Fibroblast of villous mesenchyme (primary cell): ENCODE measurements at regions not wholly inside any gene's neighbourhood (a gene's known extent, or its start where the extent isn't known, plus 50 kb on each side); places are given as distances from the start of the nearest gene placed in this dataset.
"Not testable (repeated sequence)": the region's sequence is repeated elsewhere in the genome, so short reads cannot be mapped to it uniquely, and the experiment has no call there.

Experiments
- DNase-seq: peaks from one replicate; pipeline ENCODE4 v3.0.0-alpha.2; 2010; ENCODE audit warnings: low read depth
- H3K4me3 ChIP-seq: 2 replicates; pipeline ENCODE4 v1.5.1; 2011; ENCODE audit warnings: low read depth, mild to moderate bottlenecking, low read length
- small RNA-seq: library from RNA; depleted of rRNA; stranded (forward); fragments of <200 nt; gene quantifications from one replicate; pipeline ENCODE3, GENCODE V24; 2012
- TF ChIP-seq, protein P1 (sequence below): IDR thresholded peaks from 2 replicates; pipeline ENCODE4 v1.5.1; 2012; ENCODE audit warnings: low read depth, mild to moderate bottlenecking, low read length; ENCODE audit not compliant: insufficient read depth

GRCh38 chr1:144516172-144516571 lies 54.7 kb upstream of the NBPF15 start:
- H3K4me3 ChIP-seq, DNase-seq: not testable (repeated sequence)

GRCh38 chr1:144516906-144517305 lies 55.4 kb upstream of the NBPF15 start:
- H3K4me3 ChIP-seq, DNase-seq: not testable (repeated sequence)

DNA sequence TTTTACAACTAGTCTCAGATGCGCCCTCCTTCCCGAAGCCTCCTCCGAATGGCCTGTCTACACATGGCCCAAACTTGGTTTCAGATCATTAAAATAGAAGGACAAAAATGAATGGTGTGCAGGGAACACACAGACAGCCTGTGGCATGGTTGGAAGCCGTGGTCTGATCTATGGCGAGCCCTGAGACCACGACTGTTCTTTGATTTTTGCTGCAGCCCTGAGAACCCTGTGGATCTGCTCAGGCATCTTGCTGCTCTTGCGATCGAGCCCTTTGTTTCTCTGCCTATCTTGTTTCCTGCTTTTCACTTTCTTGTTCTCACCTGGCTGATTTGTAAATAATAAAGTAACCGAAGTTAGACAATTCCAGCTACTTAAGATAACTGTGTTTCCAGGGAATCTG lies 57.0 kb upstream of the NBPF15 start:
- not testable (repeated sequence) for H3K4me3 ChIP-seq, DNase-seq

DNA sequence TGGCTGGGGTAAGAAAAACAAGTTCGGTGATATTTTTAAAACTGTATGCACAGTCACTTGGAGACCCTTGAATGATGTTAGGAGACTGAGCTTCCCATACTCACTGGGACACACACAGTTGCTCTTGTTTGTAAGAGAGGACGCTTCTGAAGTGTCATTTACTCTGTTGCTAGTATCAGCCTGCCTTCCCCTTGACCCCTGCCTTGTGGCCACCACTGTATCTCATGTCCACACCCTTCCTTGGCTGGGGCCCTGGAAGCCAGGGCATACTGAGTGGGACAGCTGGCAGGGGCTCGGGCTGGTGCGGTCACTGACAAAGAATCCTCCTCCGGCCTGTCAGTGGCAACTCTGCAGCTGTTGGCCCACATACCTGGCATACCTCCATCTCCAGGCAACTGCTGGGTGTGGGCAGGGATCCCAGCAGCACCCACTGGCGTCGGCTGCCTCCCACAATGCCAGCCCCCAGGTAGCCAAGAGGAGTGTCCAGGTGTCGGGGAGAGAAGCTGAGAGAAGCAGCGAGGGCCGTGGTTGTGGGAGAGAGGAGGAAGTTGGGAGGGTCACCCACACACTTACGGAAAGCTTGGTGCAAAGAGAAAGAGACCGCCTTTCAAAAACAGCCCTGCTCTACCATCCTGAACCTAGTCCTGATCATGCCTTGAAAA lies 58.2 kb upstream of the NBPF15 start:
- not testable (repeated sequence) for DNase-seq, H3K4me3 ChIP-seq

- DNase-seq = peak; percentile 25
- not testable (repeated sequence) for H3K4me3 ChIP-seq
Measured at GRCh38 chr1:144523661-144524407, 62.4 kb upstream of the NBPF15 start.

DNA sequence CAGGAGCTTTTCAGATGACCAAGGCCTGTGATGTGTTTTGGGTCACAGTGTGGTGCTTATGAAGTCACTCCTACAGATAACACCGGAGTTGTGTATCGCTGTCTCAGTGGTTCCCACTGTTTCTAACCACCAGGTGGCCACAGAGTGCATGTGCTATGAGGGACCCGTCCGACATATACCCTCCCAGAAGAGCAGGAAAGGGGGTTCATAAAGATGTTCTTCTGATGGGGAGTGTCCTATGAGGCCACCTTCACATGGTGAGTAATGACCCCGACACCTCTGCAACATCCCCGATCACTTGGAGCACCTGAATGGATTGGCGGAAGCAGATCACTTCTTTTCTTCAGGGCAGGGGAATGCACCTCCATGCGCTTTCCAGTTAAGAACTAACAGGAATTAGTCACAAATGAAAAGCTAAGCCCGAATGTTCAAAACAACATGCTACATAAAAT lies 60.5 kb upstream of the PPIAL4F start:
- not testable (repeated sequence) for DNase-seq, H3K4me3 ChIP-seq
- TF ChIP-seq, protein P1, sequence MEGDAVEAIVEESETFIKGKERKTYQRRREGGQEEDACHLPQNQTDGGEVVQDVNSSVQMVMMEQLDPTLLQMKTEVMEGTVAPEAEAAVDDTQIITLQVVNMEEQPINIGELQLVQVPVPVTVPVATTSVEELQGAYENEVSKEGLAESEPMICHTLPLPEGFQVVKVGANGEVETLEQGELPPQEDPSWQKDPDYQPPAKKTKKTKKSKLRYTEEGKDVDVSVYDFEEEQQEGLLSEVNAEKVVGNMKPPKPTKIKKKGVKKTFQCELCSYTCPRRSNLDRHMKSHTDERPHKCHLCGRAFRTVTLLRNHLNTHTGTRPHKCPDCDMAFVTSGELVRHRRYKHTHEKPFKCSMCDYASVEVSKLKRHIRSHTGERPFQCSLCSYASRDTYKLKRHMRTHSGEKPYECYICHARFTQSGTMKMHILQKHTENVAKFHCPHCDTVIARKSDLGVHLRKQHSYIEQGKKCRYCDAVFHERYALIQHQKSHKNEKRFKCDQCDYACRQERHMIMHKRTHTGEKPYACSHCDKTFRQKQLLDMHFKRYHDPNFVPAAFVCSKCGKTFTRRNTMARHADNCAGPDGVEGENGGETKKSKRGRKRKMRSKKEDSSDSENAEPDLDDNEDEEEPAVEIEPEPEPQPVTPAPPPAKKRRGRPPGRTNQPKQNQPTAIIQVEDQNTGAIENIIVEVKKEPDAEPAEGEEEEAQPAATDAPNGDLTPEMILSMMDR = peak; percentile 36

- not testable (repeated sequence) for H3K4me3 ChIP-seq, DNase-seq
Measured at GRCh38 chr1:144533480-144533879, 59.2 kb upstream of the PPIAL4F start.

DNA sequence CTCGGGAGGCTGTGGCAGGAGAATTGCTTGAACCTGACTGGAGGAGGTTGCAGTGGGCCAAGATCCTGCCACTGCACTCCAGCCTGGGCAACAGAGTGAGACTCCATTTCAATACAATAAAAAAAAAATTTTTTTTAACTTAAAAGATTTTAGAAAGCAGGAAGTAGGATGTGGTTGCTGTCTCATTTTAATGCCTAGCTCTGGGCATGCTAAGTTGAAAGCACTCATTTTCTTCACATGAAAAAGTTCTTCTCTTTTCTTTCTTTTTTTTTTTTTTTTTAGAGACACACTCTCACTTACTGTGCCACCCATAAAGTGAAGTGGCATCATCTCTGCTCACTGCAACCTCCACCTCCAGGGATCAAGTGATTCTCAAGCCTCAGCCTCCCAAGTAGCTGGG lies 58.4 kb upstream of the PPIAL4F start:
- H3K4me3 ChIP-seq, DNase-seq: not testable (repeated sequence)

- not testable (repeated sequence) for H3K4me3 ChIP-seq, DNase-seq
Measured at GRCh38 chr1:144536677-144537076, 56.0 kb upstream of the PPIAL4F start.

GRCh38 chr1:144537234-144537633 lies 55.5 kb upstream of the PPIAL4F start:
- not testable (repeated sequence) for DNase-seq, H3K4me3 ChIP-seq

GRCh38 chr1:144538736-144539135 lies 54.0 kb upstream of the PPIAL4F start:
- not testable (repeated sequence) for H3K4me3 ChIP-seq, DNase-seq

- H3K4me3 ChIP-seq, DNase-seq: not testable (repeated sequence)
Measured at GRCh38 chr1:144539191-144539960, 53.3 kb upstream of the PPIAL4F start.

Small RNAs in the stretch of these regions (small RNA-seq; reads per million reads assigned to genes)
- 67.7 reads per million, percentile 96 among the genes with 10 or more reads in this experiment for gene RF00003
